ENCODE measurements at regions not wholly inside any gene's neighbourhood (a gene's known extent, or its start where the extent isn't known, plus 50 kb on each side); places are given as distances from the start of the nearest gene placed in this dataset.

- no peak for TF ChIP-seq CTCF (IDR thresholded peaks at IDR 0.05)
These were observed 616.9 kb upstream of the MAN1A1 start for GRCh38 chr6:119966484-119966883.

DNA sequence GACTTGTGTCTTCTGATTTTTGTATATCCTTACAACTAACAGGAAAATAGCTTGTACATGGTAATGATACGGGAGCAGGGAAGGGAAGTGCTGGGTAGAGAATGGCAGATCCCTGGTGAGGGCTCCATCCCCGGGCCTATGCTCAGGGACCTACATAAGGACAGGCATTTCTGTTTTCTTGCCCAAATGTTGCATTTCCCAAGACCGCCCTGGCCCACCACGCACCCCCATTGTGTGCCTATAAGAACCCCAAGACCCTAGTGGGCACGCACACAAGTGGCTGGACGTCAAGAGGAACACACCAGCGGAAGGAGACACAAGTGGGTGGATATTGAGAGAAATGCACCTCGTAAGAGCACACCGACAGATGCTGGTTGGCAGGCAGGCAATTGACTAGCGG, 616.3 kb upstream of the MAN1A1 start:
- H3K27ac ChIP-seq (ENCODE audit: low read depth in 1 of 2, low read length in 2 of 2): no peak overlapping the region
- no peaks in the 10 kb centered on the region for H4K20me1 ChIP-seq (ENCODE audit: insufficient read depth, low read length)
- no peak overlapping the region for H3K9ac ChIP-seq (ENCODE audit: insufficient read depth, low read length, poor library complexity, severe bottlenecking)
- H3K27me3 ChIP-seq (ENCODE audit: control insufficient read depth in 2 of 2, insufficient read depth in 2 of 2, low read length in 2 of 2): no peaks in the 10 kb centered on the region
- H3K9me3 ChIP-seq (replicated peaks in 1 of 2; ENCODE audit: control insufficient read depth in 1 of 2, insufficient read depth in 1 of 2, low read length in 2 of 2): peaks cover 0 to 9% of the 10 kb centered on the region in 2 donors
- no peaks in the 10 kb centered on the region for H3K79me2 ChIP-seq (ENCODE audit: insufficient read depth, low read length)
- WGBS (ENCODE audit: insufficient coverage): 100% methylated on average over 7 of the region's 10 CpGs
- H3K4me3 ChIP-seq (replicated peaks in 1 of 3; ENCODE audit: low read depth in 2 of 3, low read length in 3 of 3): no peak overlapping the region
- H3K27me3 Mint-ChIP-seq (ENCODE audit: low read depth in 3 of 3): no peaks in the 10 kb centered on the region
- no peaks in the 10 kb centered on the region for H3K4me1 ChIP-seq (ENCODE audit: control insufficient read depth in 1 of 2, insufficient read depth in 2 of 2, low read length in 2 of 2)
- no peak overlapping the region for H2AFZ ChIP-seq (ENCODE audit: insufficient read depth, low read depth, low read length, poor library complexity, severe bottlenecking)
- H3K4me3 Mint-ChIP-seq: no peak overlapping the region
- H3K4me1 Mint-ChIP-seq: peaks cover 5% of the 10 kb centered on the region
- no peak for DNase-seq
- no peak for TF ChIP-seq CTCF (IDR thresholded peaks at IDR 0.05)
- intact Hi-C loops (cut with micrococcal nuclease): no loop called here
- H3K4me2 ChIP-seq (replicated peaks; ENCODE audit: extremely low read depth, low read length, poor library complexity, severe bottlenecking): no peak overlapping the region
- peaks cover 0 to 7% (median 2%) of the 10 kb centered on the region in 7 donors for H3K9me3 Mint-ChIP-seq
- H3K27ac Mint-ChIP-seq: no peak overlapping the region
- H3K36me3 ChIP-seq (replicated peaks in 1 of 2; ENCODE audit: control insufficient read depth in 1 of 2, insufficient read depth in 2 of 2, low read length in 2 of 2): no peaks in the 10 kb centered on the region
- no peaks in the 10 kb centered on the region for H3K36me3 Mint-ChIP-seq

More at GRCh38 chr6:119966484-119966883, 616.9 kb upstream of the MAN1A1 start:
- Mint-ChIP-seq H3K27ac (no peak overlapping the region), H3K4me1 (peaks cover 5% of the 10 kb centered on the region), H3K27me3 (ENCODE audit: low read depth in 3 of 3) (no peaks in the 10 kb centered on the region), H3K36me3 (no peaks in the 10 kb centered on the region), H3K4me3 (no peak overlapping the region), H3K9me3 (peaks cover 0 to 7% (median 2%) of the 10 kb centered on the region in 7 donors)
- Histone ChIP-seq H3K27me3 (ENCODE audit: control insufficient read depth in 2 of 2, insufficient read depth in 2 of 2, low read length in 2 of 2) (no peaks in the 10 kb centered on the region), H3K9ac (ENCODE audit: insufficient read depth, low read length, poor library complexity, severe bottlenecking) (no peak overlapping the region), H3K4me1 (ENCODE audit: control insufficient read depth in 1 of 2, insufficient read depth in 2 of 2, low read length in 2 of 2) (no peaks in the 10 kb centered on the region), H3K27ac (ENCODE audit: low read depth in 1 of 2, low read length in 2 of 2) (no peak overlapping the region), H3K9me3 (replicated peaks in 1 of 2; ENCODE audit: control insufficient read depth in 1 of 2, insufficient read depth in 1 of 2, low read length in 2 of 2) (peaks cover 0 to 9% of the 10 kb centered on the region in 2 donors), H3K4me2 (replicated peaks; ENCODE audit: extremely low read depth, low read length, poor library complexity, severe bottlenecking) (no peak overlapping the region), H4K20me1 (ENCODE audit: insufficient read depth, low read length) (no peaks in the 10 kb centered on the region), H3K4me3 (replicated peaks in 1 of 3; ENCODE audit: low read depth in 2 of 3, low read length in 3 of 3) (no peak overlapping the region), H2AFZ (ENCODE audit: insufficient read depth, low read depth, low read length, poor library complexity, severe bottlenecking) (no peak overlapping the region), H3K79me2 (ENCODE audit: insufficient read depth, low read length) (no peaks in the 10 kb centered on the region), H3K36me3 (replicated peaks in 1 of 2; ENCODE audit: control insufficient read depth in 1 of 2, insufficient read depth in 2 of 2, low read length in 2 of 2) (no peaks in the 10 kb centered on the region)
- 90% methylated on average over 2 of the region's 8 CpGs for WGBS (ENCODE audit: insufficient coverage)
- intact Hi-C loops (cut with micrococcal nuclease): no loop called here
- DNase-seq: no peak
